ENCODE measurements at regions not wholly inside any gene's neighbourhood (a gene's known extent, or its start where the extent isn't known, plus 50 kb on each side); places are given as distances from the start of the nearest gene placed in this dataset.
"Not testable (repeated sequence)": the region's sequence is repeated elsewhere in the genome, so short reads cannot be mapped to it uniquely, and the experiment has no call there.

- CTCF ChIA-PET = no interaction called here
- H3K27ac ChIP-seq (ENCODE audit: extremely low read depth, low read depth, low read length) = no peak overlapping the region
- H3K4me1 ChIP-seq (ENCODE audit: control insufficient read depth, insufficient read depth, low read length) = no peaks in the 10 kb centered on the region
- H3K36me3 ChIP-seq (ENCODE audit: control insufficient read depth in 2 of 2, insufficient read depth in 1 of 2, low read length in 2 of 2) = no peaks in the 10 kb centered on the region
- no peak overlapping the region for H3K4me3 ChIP-seq (ENCODE audit: low read depth, low read length)
- TF ChIP-seq OVOL3 (tag by site-specific recombination; IDR thresholded peaks at IDR 0.05) (no peak), ZNF707 (tag by site-specific recombination; IDR thresholded peaks at IDR 0.05) (no peak), ZNF837 (tag by site-specific recombination; IDR thresholded peaks at IDR 0.05) (no peak), KLF17 (tag by site-specific recombination; IDR thresholded peaks at IDR 0.05) (no peak), ZSCAN23 (tag by site-specific recombination; IDR thresholded peaks at IDR 0.05) (no peak), ZIC2 (tag by site-specific recombination; IDR thresholded peaks at IDR 0.05) (no peak), SETDB1 (IDR thresholded peaks at IDR 0.05; ENCODE audit: insufficient read length, low read length) (no peak)
- POLR2A ChIA-PET = no interaction called here
- no peaks in the 10 kb centered on the region for H3K9me3 ChIP-seq (ENCODE audit: control insufficient read depth, insufficient read depth, low read depth, low read length)
Measured at GRCh38 chr7:80997841-80998240, 79.0 kb upstream of the SEMA3C start.

DNA sequence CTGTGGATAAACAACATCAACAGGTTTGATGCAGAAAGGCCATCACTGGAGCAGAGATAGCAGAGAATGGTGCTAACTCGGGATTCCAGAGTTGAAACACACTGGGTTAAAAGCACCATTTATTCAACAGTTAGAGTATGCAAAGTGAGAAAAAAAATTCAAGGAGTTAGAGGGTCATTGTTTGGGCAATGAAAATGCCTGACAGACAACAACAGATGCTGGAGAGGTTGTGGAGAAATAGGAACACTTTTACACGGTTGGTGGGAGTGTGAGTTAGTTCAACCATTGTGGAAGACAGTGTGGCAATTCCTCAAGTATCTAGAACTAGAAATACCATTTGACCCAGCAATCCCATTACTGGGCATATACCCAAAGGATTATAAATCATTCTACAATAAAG lies 77.4 kb upstream of the SEMA3C start:
- CTCF ChIA-PET; POLR2A ChIA-PET; H3K9me3 ChIP-seq (ENCODE audit: control insufficient read depth, insufficient read depth, low read depth, low read length); H3K27ac ChIP-seq (ENCODE audit: extremely low read depth, low read depth, low read length); H3K4me3 ChIP-seq (ENCODE audit: low read depth, low read length); H3K36me3 ChIP-seq (ENCODE audit: control insufficient read depth in 2 of 2, insufficient read depth in 1 of 2, low read length in 2 of 2); H3K4me1 ChIP-seq (ENCODE audit: control insufficient read depth, insufficient read depth, low read length): not testable (repeated sequence)

DNA sequence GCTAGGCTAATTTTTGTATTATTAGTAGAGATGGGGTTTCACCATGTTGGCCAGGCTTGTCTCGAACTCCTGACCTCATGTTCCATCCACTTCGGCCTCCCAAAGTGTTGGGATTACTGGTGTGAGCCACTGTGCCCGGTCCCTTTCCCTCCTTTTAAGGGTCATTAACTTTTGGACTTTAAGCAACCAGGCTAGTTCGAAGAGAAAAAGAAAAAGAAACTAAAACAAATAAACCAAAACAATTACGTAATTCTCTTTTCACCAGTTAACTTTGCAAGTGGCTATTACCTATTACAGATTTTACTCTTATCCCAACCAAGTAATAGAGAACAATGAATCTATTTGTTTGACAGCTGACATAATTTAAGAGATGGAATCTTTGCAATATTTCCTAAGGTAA lies 72.8 kb upstream of the SEMA3C start:
- no peak overlapping the region for H3K27ac ChIP-seq (ENCODE audit: extremely low read depth, low read depth, low read length)
- POLR2A ChIA-PET = no interaction called here
- H3K36me3 ChIP-seq (ENCODE audit: control insufficient read depth in 2 of 2, insufficient read depth in 1 of 2, low read length in 2 of 2) = no peaks in the 10 kb centered on the region
- H3K9me3 ChIP-seq (ENCODE audit: control insufficient read depth, insufficient read depth, low read depth, low read length) = no peaks in the 10 kb centered on the region
- H3K4me1 ChIP-seq (ENCODE audit: control insufficient read depth, insufficient read depth, low read length) = no peaks in the 10 kb centered on the region
- TF ChIP-seq ZNF510 (tag by site-specific recombination; IDR thresholded peaks at IDR 0.05; ENCODE audit: insufficient replicate concordance) (no peak), ZNF148 (tag by site-specific recombination; IDR thresholded peaks at IDR 0.05; ENCODE audit: borderline replicate concordance) (no peak), ZNF350 (tag by site-specific recombination; IDR thresholded peaks at IDR 0.05) (no peak), TRIM28 (IDR thresholded peaks at IDR 0.05; ENCODE audit: borderline replicate concordance, low read length) (no peak)
- CTCF ChIA-PET = no interaction called here
- H3K4me3 ChIP-seq (ENCODE audit: low read depth, low read length) = no peak overlapping the region

GRCh38 chr7:80984619-80985018 lies 65.8 kb upstream of the SEMA3C start:
- H3K36me3 ChIP-seq (ENCODE audit: control insufficient read depth in 2 of 2, insufficient read depth in 1 of 2, low read length in 2 of 2) = no peaks in the 10 kb centered on the region
- TF ChIP-seq ZBTB20 (tag by site-specific recombination; IDR thresholded peaks at IDR 0.05) (no peak), ZNF423 (tag by site-specific recombination; IDR thresholded peaks at IDR 0.05) (no peak)
- H3K4me1 ChIP-seq (ENCODE audit: control insufficient read depth, insufficient read depth, low read length) = no peaks in the 10 kb centered on the region
- no peak overlapping the region for H3K4me3 ChIP-seq (ENCODE audit: low read depth, low read length)
- H3K9me3 ChIP-seq (ENCODE audit: control insufficient read depth, insufficient read depth, low read depth, low read length) = no peaks in the 10 kb centered on the region
- POLR2A ChIA-PET = interaction anchor here (0.6 kb wide), 1 partner anchor 13 kb away, joined by 4 read pairs; no protein-coding TSS in a partner anchor
- CTCF ChIA-PET = interaction anchor here (1.1 kb wide), 1 partner anchor 462 kb away, joined by 3 read pairs; no protein-coding TSS in a partner anchor
- no peak overlapping the region for H3K27ac ChIP-seq (ENCODE audit: extremely low read depth, low read depth, low read length)

DNA sequence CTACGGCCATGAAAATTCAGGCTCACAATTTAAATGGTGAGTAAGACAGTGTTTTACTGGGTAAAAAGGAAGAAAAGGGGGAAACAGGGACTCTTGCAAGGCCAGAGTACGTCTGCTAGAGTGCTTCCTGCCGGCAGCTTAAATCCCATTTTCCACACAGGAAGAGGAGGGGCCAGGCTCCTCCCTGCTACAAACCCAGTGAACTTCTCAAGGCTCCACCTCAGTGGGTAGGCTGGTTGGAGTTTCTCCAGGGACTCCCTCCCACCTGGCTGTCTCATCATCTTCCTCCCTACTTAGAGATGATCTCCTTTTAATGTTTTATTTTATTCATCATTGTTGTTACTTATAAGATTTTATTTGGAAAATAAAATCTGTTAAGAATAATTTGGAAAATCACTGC lies 62.6 kb upstream of the SEMA3C start:
- Histone ChIP-seq H3K36me3 (ENCODE audit: control insufficient read depth in 2 of 2, insufficient read depth in 1 of 2, low read length in 2 of 2) (no peaks in the 10 kb centered on the region), H3K9me3 (ENCODE audit: control insufficient read depth, insufficient read depth, low read depth, low read length) (no peaks in the 10 kb centered on the region), H3K4me3 (ENCODE audit: low read depth, low read length) (no peak overlapping the region), H3K27ac (ENCODE audit: extremely low read depth, low read depth, low read length) (no peak overlapping the region), H3K4me1 (ENCODE audit: control insufficient read depth, insufficient read depth, low read length) (no peaks in the 10 kb centered on the region)
- TF ChIP-seq ZNF660 (tag by site-specific recombination; IDR thresholded peaks at IDR 0.05) = no peak
- TF ChIP-seq, protein P1, sequence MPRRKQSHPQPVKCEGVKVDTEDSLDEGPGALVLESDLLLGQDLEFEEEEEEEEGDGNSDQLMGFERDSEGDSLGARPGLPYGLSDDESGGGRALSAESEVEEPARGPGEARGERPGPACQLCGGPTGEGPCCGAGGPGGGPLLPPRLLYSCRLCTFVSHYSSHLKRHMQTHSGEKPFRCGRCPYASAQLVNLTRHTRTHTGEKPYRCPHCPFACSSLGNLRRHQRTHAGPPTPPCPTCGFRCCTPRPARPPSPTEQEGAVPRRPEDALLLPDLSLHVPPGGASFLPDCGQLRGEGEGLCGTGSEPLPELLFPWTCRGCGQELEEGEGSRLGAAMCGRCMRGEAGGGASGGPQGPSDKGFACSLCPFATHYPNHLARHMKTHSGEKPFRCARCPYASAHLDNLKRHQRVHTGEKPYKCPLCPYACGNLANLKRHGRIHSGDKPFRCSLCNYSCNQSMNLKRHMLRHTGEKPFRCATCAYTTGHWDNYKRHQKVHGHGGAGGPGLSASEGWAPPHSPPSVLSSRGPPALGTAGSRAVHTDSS (tag by site-specific recombination; IDR thresholded peaks at IDR 0.05) = no peak
- no peak for TF ChIP-seq EGR2 (tag by site-specific recombination; IDR thresholded peaks at IDR 0.05; ENCODE audit: low read depth)
- no peak for TF ChIP-seq ZNF248 (tag by site-specific recombination; IDR thresholded peaks at IDR 0.05)
- TF ChIP-seq ZNF266 (tag by site-specific recombination; IDR thresholded peaks at IDR 0.05; ENCODE audit: low read depth) = no peak
- no peak for TF ChIP-seq ZFHX2 (tag by site-specific recombination; conservative IDR thresholded peaks at IDR 0.05)
- TF ChIP-seq HOXC10 (CRISPR knock-in tag; IDR thresholded peaks at IDR 0.05) = no peak
- TF ChIP-seq KLF10 (tag by site-specific recombination; IDR thresholded peaks at IDR 0.05) = no peak
- no peak for TF ChIP-seq GFI1B (tag by site-specific recombination; IDR thresholded peaks at IDR 0.05)
- ChIA-PET CTCF (no interaction called here), POLR2A (no interaction called here)
